Large intestine (tissue), 3 donors: ENCODE measurements at regions not wholly inside any gene's neighbourhood (a gene's known extent, or its start where the extent isn't known, plus 50 kb on each side); places are given as distances from the start of the nearest gene placed in this dataset.

Source experiments
- DNase-seq, 2 donors: peaks; one replicate each; pipeline versions ENCODE4 v3.0.0 to v3.0.0-alpha.2; 2013
- H3K27ac ChIP-seq: one replicate; pipeline ENCODE4 v1.5.1; 2013; ENCODE audit warnings: low read length
- H3K27me3 ChIP-seq: 2 replicates; pipeline ENCODE4 v1.6.1; 2013; ENCODE audit warnings: low read length; ENCODE audit not compliant: control insufficient read depth, insufficient read depth
- H3K36me3 ChIP-seq: 2 replicates; pipeline ENCODE4 v1.6.1; 2013; ENCODE audit warnings: low read length; ENCODE audit not compliant: control insufficient read depth, insufficient read depth
- H3K4me1 ChIP-seq: one replicate; pipeline ENCODE4 v1.6.1; 2013; ENCODE audit warnings: low read length; ENCODE audit not compliant: control insufficient read depth, insufficient read depth
- H3K4me3 ChIP-seq: one replicate; pipeline ENCODE4 v1.5.1; 2013; ENCODE audit warnings: low read length
- H3K9me3 ChIP-seq: one replicate; pipeline ENCODE4 v1.6.1; 2013; ENCODE audit warnings: mild to moderate bottlenecking, low read depth, low read length, moderate library complexity; ENCODE audit not compliant: control insufficient read depth
- WGBS: methylation state at CpG from one replicate; pipeline ENCODE4 v1.1.5; 2013; ENCODE audit warnings: low lambda C conversion rate; ENCODE audit not compliant: insufficient coverage; 5-methylcytosine and 5-hydroxymethylcytosine counted together

DNA sequence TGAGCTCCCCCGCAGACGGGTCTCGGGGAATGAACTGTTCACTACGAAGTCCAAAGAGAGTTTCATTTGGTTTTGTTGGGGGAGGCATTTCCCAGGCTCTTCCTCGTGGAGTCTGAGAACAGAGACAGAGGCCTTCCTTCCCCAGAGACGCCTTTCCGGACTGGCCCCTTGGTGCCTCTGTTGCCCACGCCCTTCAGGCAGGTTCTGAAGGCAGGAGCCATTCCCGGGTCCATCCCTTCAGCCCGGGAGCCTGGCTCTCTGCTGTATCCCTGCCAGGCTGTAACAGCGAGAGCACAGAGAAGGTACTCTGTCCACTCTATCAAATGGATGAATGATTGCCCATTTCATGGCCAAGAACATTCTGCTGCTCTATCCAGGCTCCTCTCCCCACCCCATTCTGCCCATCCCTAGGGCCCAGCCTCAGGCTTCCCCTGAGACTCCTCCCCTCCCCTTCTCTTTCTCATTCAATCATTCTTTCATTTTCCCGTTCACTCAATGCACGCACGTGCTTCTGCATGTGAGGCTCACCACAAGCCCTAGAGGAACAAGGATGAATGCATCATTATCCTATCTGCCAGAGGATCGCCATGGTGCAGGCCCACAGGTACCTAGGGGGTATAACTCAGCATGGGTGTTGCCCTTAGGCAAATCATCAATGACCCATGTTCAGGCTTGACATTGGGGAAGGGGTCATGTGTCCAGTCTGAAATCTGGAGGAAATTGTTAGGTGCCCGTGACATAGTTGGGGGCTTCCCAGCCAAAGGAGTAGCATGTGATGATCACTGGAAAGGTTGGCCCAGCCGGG, 298.6 kb downstream of the ZNF536 start:
- H3K36me3 ChIP-seq, result no peaks in the 10 kb centered on the region
- WGBS, result no CpG with 5 or more reads among the region's 17 CpGs
- H3K4me3 ChIP-seq, result no peak overlapping the region
- peaks cover 8% of the 10 kb centered on the region for H3K27me3 ChIP-seq
- no peaks in the 10 kb centered on the region for H3K9me3 ChIP-seq
- no peak overlapping the region for H3K27ac ChIP-seq
- no peaks in the 10 kb centered on the region for H3K4me1 ChIP-seq
- no peak for DNase-seq

DNA sequence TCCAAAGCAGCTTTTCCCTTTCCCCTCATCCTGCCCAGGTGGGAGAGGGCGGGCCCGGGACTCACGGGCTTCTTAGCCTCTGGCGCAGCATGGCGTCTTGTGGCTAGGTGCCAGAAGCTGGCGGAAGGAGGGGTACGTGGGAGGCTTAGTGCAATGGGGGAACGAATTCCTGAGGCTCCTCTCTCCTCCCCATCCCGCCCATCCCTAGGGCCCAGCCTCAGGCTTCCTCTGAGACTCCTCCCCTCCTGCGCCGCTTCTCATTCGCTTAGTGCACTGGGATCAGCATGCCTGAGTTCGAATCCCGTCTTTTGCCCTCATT, 297.8 kb downstream of the ZNF536 start:
- Histone ChIP-seq H3K4me3 (no peak overlapping the region), H3K4me1 (no peaks in the 10 kb centered on the region), H3K27ac (no peak overlapping the region), H3K36me3 (no peaks in the 10 kb centered on the region), H3K27me3 (peaks cover 8% of the 10 kb centered on the region), H3K9me3 (no peaks in the 10 kb centered on the region)
- no peak for DNase-seq
- no CpG with 5 or more reads among the region's 14 CpGs for WGBS

DNA sequence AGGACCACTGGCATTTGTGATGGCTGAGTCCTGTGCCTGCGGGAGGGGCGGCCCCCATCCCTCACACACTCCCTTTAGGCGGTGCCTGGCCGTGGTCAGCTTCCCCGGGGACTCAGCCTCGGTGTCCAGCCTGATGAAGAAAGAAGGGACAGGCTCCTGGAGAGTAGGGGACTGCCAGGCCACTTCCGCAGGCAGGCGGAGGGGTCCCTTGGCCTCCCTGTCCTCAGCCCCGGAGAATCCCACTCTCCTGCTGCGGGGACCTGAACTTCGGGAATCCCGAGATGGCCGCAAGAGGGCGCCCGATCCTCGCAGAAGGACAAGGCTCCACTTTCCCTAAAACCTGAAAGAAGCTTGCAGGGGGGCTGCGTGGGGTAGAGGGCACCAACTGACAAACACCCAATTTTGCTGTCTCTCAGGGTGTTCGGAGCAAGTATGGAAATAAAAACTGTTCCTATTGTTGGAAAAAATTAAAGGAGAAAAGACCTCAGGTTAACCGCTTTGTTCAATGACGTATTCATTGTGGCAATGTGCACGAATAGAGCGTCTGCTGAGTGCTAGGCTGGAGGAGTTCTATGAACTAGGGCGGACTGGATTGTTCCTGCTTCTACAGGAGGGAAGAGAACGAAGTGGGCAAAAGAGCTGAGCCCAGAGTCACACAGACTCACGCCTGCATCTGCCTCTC, 297.3 kb downstream of the ZNF536 start:
- H3K36me3 ChIP-seq, result no peaks in the 10 kb centered on the region
- no peak for DNase-seq
- H3K9me3 ChIP-seq, result no peaks in the 10 kb centered on the region
- H3K27ac ChIP-seq, result no peak overlapping the region
- H3K27me3 ChIP-seq, result peaks cover 8% of the 10 kb centered on the region
- WGBS, result no CpG with 5 or more reads among the region's 25 CpGs
- no peak overlapping the region for H3K4me3 ChIP-seq
- no peaks in the 10 kb centered on the region for H3K4me1 ChIP-seq

DNA sequence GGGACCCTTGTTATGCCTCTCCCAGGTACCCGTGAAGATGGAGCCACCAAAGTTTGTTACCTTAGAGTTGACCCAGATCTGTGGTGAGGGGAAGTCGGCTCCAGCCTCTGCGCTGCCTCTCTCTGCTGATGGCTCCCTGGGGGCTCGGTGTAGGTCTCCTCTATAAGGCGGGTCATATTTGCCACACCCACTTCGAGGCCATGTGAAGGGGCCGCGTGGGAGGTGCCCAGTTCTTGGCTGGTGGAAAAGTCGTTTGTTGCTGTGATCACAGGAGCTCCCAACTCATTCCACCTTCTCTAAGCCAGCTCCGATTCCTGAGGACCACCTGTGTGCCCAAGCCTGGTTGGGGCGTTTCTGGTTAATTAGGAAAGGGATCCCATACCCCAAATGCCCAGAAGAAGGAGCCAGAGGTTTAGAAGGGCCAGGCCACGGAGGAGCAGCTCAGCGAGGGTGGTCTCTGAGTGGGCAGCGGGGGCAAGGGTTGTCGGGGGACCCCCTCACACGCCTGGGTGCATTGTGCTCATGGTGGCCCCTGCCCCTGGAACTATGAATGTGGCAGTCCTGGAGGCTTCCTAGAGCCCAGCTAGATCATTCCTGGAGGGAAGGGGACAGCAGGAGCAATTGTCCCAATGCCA, 296.5 kb downstream of the ZNF536 start:
- peaks cover 8% of the 10 kb centered on the region for H3K27me3 ChIP-seq
- WGBS, result no CpG with 5 or more reads among the region's 16 CpGs
- H3K27ac ChIP-seq, result no peak overlapping the region
- H3K36me3 ChIP-seq, result no peaks in the 10 kb centered on the region
- no peaks in the 10 kb centered on the region for H3K4me1 ChIP-seq
- H3K4me3 ChIP-seq, result no peak overlapping the region
- no peaks in the 10 kb centered on the region for H3K9me3 ChIP-seq
- no peak for DNase-seq

DNA sequence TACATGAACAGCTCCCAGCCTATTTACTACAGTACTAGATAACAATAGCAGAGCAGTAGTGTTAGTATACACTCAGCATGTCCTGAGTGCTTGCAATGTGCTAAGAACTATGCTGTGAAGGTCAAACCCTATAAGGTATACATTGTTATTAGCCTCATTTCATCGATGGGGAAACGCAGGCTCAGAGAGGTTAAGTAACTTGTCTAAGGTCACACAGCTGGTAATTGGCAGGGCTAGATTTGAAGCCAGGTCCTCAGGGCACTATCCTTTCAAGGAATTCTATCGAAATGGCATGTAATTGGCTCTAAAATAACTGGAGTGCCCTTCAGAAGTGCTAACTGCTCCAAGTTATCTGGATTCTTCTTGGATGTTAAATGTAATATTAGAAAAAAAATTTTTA, 295.6 kb downstream of the ZNF536 start:
- no peaks in the 10 kb centered on the region for H3K36me3 ChIP-seq
- H3K4me3 ChIP-seq, result no peak overlapping the region
- H3K27ac ChIP-seq, result no peak overlapping the region
- no peaks in the 10 kb centered on the region for H3K4me1 ChIP-seq
- no peaks in the 10 kb centered on the region for H3K9me3 ChIP-seq
- WGBS, result 60% methylated on average over 1 of the region's 3 CpGs
- no peak for DNase-seq
- peaks cover 8% of the 10 kb centered on the region for H3K27me3 ChIP-seq

DNA sequence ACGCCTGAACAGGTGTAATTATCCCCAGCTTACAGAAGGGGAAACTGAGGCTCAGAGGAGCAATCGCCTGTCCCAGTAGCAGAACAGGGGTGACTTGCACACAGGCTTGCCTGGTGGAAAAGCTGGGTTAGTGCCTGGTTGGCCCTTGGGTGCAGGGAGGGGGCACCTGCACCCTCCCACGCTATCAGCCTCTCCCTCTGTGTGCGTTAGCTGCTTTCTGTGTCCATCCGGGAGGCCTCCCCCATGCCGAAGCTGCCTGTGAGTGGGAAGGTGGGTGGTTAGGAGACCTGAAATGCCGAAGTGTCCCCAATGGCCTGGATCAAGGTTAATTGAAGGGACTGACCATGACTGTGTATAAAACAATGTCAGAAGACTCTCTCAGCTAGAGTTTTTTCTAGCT, 295.0 kb downstream of the ZNF536 start:
- Histone ChIP-seq H3K4me3 (no peak overlapping the region), H3K27ac (no peak overlapping the region), H3K4me1 (no peaks in the 10 kb centered on the region), H3K36me3 (no peaks in the 10 kb centered on the region), H3K9me3 (no peaks in the 10 kb centered on the region), H3K27me3 (peaks cover 8% of the 10 kb centered on the region)
- DNase-seq, result no peak
- WGBS, result no CpG with 5 or more reads among the region's 7 CpGs

DNA sequence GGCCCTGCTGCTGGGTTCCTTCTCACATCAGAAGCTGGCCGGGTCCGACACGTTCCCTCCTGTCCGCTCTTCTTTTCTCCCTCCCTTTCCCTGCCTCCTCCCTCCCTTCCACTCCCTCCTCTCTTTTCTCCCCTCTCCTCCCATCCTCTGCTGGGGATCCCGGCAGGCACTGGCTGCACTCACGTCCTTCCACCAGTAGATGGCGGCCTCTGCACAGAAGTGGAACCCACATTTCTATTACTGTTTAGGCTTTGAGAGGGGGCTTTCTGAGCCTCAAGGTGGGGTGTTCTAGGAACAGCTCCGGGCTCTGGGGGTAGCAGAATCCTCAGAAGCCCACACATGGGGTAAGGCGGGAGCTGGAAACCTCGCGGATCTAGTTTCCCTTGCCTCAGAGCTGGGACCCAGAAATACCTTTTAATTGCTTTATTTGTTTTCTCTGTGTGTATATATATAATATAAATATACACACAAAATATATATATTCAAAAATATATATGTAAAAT, 294.2 kb downstream of the ZNF536 start:
- no peak for DNase-seq
- no CpG with 5 or more reads among the region's 11 CpGs for WGBS

DNA sequence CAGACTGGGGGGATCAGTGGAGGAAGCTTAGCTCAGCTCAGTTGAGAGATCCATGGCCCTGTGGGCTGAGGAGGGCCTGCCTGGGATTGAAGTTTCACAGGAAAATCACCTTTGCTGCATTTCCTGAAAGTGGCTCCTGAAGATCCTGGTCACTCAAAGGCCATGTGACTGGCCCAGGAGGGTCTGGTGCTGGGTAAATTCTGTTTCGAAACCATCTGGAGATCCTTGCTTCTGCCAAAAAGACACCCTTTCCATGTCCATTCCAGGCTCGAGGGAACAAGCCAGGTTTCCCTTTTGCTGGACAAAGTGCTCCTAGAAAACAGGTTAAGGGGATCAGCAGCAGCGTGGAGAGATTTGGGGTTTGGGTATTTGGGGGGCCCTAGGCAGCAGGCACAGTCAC, 293.3 kb downstream of the ZNF536 start:
- no peaks in the 10 kb centered on the region for H3K4me1 ChIP-seq
- WGBS, result no CpG with 5 or more reads among the region's 3 CpGs
- no peaks in the 10 kb centered on the region for H3K9me3 ChIP-seq
- no peaks in the 10 kb centered on the region for H3K36me3 ChIP-seq
- no peak overlapping the region for H3K27ac ChIP-seq
- no peak for DNase-seq
- H3K27me3 ChIP-seq, result peaks cover 8% of the 10 kb centered on the region
- H3K4me3 ChIP-seq, result no peak overlapping the region

More for the DNA sequence above, 294.2 kb downstream of the ZNF536 start:
- Histone ChIP-seq H3K4me3 (no peak overlapping the region), H3K27me3 (peaks cover 8% of the 10 kb centered on the region), H3K9me3 (no peaks in the 10 kb centered on the region), H3K36me3 (no peaks in the 10 kb centered on the region), H3K27ac (no peak overlapping the region), H3K4me1 (no peaks in the 10 kb centered on the region)

DNA sequence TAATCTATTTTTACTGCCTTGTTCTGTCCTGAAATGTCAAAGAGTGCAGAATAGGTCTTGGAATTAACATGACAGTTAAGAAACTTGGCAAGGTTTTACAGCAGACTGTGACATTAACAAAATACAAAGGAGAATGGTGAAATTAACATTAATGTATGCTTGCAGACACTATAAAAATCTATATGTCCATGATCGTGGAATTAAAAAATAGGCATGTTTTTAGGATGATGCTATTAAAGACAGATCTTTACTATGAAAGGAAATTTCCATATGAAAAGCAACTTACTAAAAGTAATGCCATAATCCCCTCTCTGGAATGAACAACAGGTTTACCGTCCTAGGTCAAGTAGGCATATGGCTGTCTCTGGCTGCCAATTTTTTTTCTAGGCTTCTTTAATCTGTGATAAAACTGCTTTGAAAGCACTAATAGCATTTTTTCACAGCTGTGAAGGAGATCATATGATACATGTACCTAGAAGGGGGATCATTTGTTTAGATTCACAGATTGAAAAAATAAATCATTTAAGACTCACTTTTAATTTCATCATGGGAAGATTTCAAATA, 291.5 kb downstream of the ZNF536 start:
- Histone ChIP-seq H3K4me1 (no peaks in the 10 kb centered on the region), H3K9me3 (no peaks in the 10 kb centered on the region), H3K36me3 (no peaks in the 10 kb centered on the region), H3K4me3 (no peak overlapping the region), H3K27ac (no peak overlapping the region), H3K27me3 (peaks cover 2% of the 10 kb centered on the region)
- no peak for DNase-seq
- 86% methylated on average over 1 of the region's 2 CpGs for WGBS

DNA sequence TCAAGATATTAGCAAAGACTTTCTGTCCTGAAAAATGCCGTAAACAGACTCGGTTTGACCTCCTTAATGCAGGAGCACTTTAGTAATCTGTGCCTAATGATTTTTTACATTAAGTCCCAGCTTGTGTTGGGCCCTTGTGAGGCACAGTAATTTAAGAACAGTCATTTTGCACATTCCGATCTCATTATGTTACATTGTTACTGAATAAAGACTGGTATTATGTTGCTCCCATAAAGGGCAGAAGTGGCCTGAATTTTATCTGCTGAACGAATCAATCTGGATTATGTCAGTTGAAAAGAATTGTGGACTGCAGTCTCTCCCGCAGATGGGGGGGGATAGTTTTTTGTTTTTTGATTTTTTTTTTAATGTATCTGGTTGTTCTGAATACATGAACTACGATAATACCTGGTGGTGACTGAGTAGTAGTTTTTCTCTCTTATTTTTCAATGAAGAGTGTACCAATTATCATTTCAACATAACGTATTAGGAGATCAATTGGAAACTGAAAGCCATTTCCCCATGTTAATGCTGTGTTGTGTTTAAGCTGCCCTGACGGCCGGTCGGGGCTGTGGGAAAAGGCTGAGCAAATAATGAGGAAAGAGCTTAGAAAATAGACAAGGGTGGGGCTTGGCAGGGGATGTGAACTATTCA, 290.2 kb downstream of the ZNF536 start:
- H3K9me3 ChIP-seq, result no peaks in the 10 kb centered on the region
- DNase-seq, result no peak
- H3K27ac ChIP-seq, result no peak overlapping the region
- H3K4me1 ChIP-seq, result no peaks in the 10 kb centered on the region
- no peaks in the 10 kb centered on the region for H3K36me3 ChIP-seq
- no peaks in the 10 kb centered on the region for H3K27me3 ChIP-seq
- WGBS, result 11% methylated on average over 4 of the region's 10 CpGs
- H3K4me3 ChIP-seq, result no peak overlapping the region
